CD4-positive, alpha-beta T cell (primary cell): ENCODE measurements at regions not wholly inside any gene's neighbourhood (a gene's known extent, or its start where the extent isn't known, plus 50 kb on each side); places are given as distances from the start of the nearest gene placed in this dataset.

Experiments used
- ATAC-seq: fragments of 200-7000 bp; cut with Tn5 transposase; one replicate; pipeline ENCODE4 v1.10.0; 2022; ENCODE audit warnings: mild to moderate bottlenecking; ENCODE audit not compliant: poor library complexity
- CTCF ChIA-PET: fragments of 350-600 bp; sonication (Branson Sonifier 250); formaldehyde crosslinking; loops from one replicate; lab custom pipeline; 2021; ENCODE audit warnings: antibody characterized with exemption, inconsistent platforms; lab: Charles Lee
- POLR2A ChIA-PET: fragments of 350-600 bp; sonication (Branson Sonifier 250); formaldehyde crosslinking; loops from one replicate; lab custom pipeline; 2021; ENCODE audit warnings: antibody characterized with exemption, inconsistent platforms; lab: Charles Lee
- DNase-seq, 14 experiments: peaks; one replicate each; pipeline ENCODE4 v3.0.0-alpha.2; 2013 to 2020; ENCODE audit warnings: mixed read lengths in 2 of 14
- H3K27ac ChIP-seq, 2 donors: one replicate each; pipeline versions ENCODE4 v1.5.1 to v1.7.0; 2013; ENCODE audit warnings: low read length in 2 of 2, low read depth in 1 of 2, mild to moderate bottlenecking in 1 of 2
- H3K27me3 ChIP-seq, 2 experiments: 1 replicate in 1 of 2; 2 replicates in 1 of 2; pipeline versions ENCODE4 v1.6.1 to v1.7.0; 2013; ENCODE audit warnings: low read length in 2 of 2, control low read depth in 1 of 2, mild to moderate bottlenecking in 1 of 2, moderate library complexity in 1 of 2; ENCODE audit not compliant: insufficient read depth in 2 of 2, control insufficient read depth in 1 of 2
- H3K36me3 ChIP-seq: one replicate; pipeline ENCODE4 v1.6.1; 2013; ENCODE audit warnings: low read length, control low read depth; ENCODE audit not compliant: insufficient read depth
- H3K4me1 ChIP-seq: one replicate; pipeline ENCODE4 v1.6.1; 2013; ENCODE audit warnings: low read length, control low read depth; ENCODE audit not compliant: insufficient read depth
- H3K4me3 ChIP-seq: one replicate; pipeline ENCODE4 v1.5.1; 2013; ENCODE audit warnings: mild to moderate bottlenecking, low read length, moderate library complexity
- H3K9me3 ChIP-seq, 2 experiments: 1 replicate in 1 of 2; 2 replicates in 1 of 2; pipeline versions ENCODE4 v1.6.1 to v1.7.0; 2013; ENCODE audit warnings: low read length in 2 of 2, mild to moderate bottlenecking in 2 of 2, control low read depth in 1 of 2, moderate library complexity in 1 of 2; ENCODE audit not compliant: control insufficient read depth in 1 of 2, insufficient read depth in 1 of 2
- H3K27ac Mint-ChIP-seq: one replicate; pipeline ENCODE4 v1.8.0; 2020; ENCODE audit warnings: mixed read lengths
- H3K27me3 Mint-ChIP-seq: one replicate; pipeline ENCODE4 v1.8.0; 2021; ENCODE audit warnings: mixed read lengths
- H3K36me3 Mint-ChIP-seq: one replicate; pipeline ENCODE4 v1.8.0; 2021; ENCODE audit warnings: low read depth, mixed read lengths
- H3K4me1 Mint-ChIP-seq: one replicate; pipeline ENCODE4 v1.8.0; 2021; ENCODE audit warnings: low read depth, mixed read lengths
- H3K4me3 Mint-ChIP-seq: one replicate; pipeline ENCODE4 v1.8.0; 2020; ENCODE audit warnings: mild to moderate bottlenecking, mixed read lengths
- H3K9me3 Mint-ChIP-seq: one replicate; pipeline ENCODE4 v1.8.0; 2020; ENCODE audit warnings: mixed read lengths
- CTCF ChIP-seq: fragments of 200-600 bp; IDR thresholded peaks from one replicate; pipeline ENCODE4 v1.8.0; 2022; ENCODE audit warnings: antibody characterized with exemption, mild to moderate bottlenecking
- intact Hi-C, 2 experiments: fragments of 100-400 bp; cut with DNase I in 1 of 2; cut with micrococcal nuclease in 1 of 2; formaldehyde crosslinking; loops; one replicate each; pipeline versions ENCODE4 v1.15.1 to v1.9.0; 2023 to 2025; cut with DNase I, micrococcal nuclease

GRCh38 chr12:91289072-91289471, 106.5 kb upstream of the DCN start:
- Mint-ChIP-seq H3K4me3 (no peak overlapping the region), H3K27ac (no peak overlapping the region), H3K9me3 (no peaks in the 10 kb centered on the region), H3K36me3 (no peaks in the 10 kb centered on the region), H3K27me3 (no peaks in the 10 kb centered on the region), H3K4me1 (no peaks in the 10 kb centered on the region)
- H3K27me3 ChIP-seq: no peaks in the 10 kb centered on the region
- no peak overlapping the region for H3K4me3 ChIP-seq
- H3K27ac ChIP-seq: no peak overlapping the region
- ATAC-seq (no peak), DNase-seq (no peak)
- POLR2A ChIA-PET: no interaction called here
- intact Hi-C loops: no loop called here
- no peaks in the 10 kb centered on the region for H3K36me3 ChIP-seq
- no peaks in the 10 kb centered on the region for H3K4me1 ChIP-seq
- no peaks in the 10 kb centered on the region for H3K9me3 ChIP-seq
- CTCF ChIA-PET: no interaction called here
- no peak for TF ChIP-seq CTCF

DNA sequence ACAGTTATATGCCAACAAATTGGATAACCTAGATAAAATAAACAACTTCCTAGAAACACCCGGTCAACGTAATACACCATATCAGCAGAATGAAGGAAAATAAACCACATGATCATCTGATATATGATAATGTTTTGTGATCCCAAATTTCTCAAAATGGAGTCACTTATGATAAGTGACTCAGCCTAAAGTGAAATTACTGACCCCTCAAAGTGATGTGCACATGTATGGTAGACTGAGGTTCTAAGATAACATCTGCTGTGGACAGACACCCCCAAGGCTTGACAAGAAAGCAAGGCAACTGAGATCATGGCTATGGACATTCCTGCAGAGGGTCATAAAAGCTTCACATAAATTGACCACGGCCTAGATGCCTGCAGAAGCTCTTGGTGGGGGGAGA, 105.1 kb upstream of the DCN start:
- H3K4me3 ChIP-seq: no peak overlapping the region
- H3K36me3 ChIP-seq: no peaks in the 10 kb centered on the region
- Mint-ChIP-seq H3K36me3 (no peaks in the 10 kb centered on the region), H3K4me3 (no peak overlapping the region), H3K9me3 (no peaks in the 10 kb centered on the region), H3K27me3 (no peaks in the 10 kb centered on the region), H3K4me1 (no peaks in the 10 kb centered on the region), H3K27ac (no peak overlapping the region)
- no peaks in the 10 kb centered on the region for H3K4me1 ChIP-seq
- ChIA-PET CTCF (no interaction called here), POLR2A (no interaction called here)
- intact Hi-C loops: no loop called here
- no peaks in the 10 kb centered on the region for H3K9me3 ChIP-seq
- no peaks in the 10 kb centered on the region for H3K27me3 ChIP-seq
- TF ChIP-seq CTCF: no peak
- H3K27ac ChIP-seq: no peak overlapping the region
- ATAC-seq: no peak
- DNase-seq: no peak

- H3K27ac Mint-ChIP-seq: no peak overlapping the region
- Histone ChIP-seq H3K9me3 (no peaks in the 10 kb centered on the region), H3K36me3 (no peaks in the 10 kb centered on the region), H3K4me3 (no peak overlapping the region), H3K27ac (no peak overlapping the region), H3K27me3 (no peaks in the 10 kb centered on the region), H3K4me1 (no peaks in the 10 kb centered on the region)
- DNase-seq (no peak), ATAC-seq (no peak)
- H3K4me1 Mint-ChIP-seq: no peaks in the 10 kb centered on the region
- H3K36me3 Mint-ChIP-seq: no peaks in the 10 kb centered on the region
- POLR2A ChIA-PET: no interaction called here
- intact Hi-C loops: no loop called here
- TF ChIP-seq CTCF: no peak
- H3K27me3 Mint-ChIP-seq: peaks cover 28% of the 10 kb centered on the region
- CTCF ChIA-PET: no interaction called here
- no peak overlapping the region for H3K4me3 Mint-ChIP-seq
- H3K9me3 Mint-ChIP-seq: no peaks in the 10 kb centered on the region
These were observed 95.5 kb upstream of the DCN start for GRCh38 chr12:91278126-91278525.
